Calu3 (cell line): ENCODE measurements at regions not wholly inside any gene's neighbourhood (a gene's known extent, or its start where the extent isn't known, plus 50 kb on each side); places are given as distances from the start of the nearest gene placed in this dataset.

Source experiments
- BruUV-seq: library from RNA; stranded (reverse); fragments of 400-500 nt; replicated peaks from 2 replicates; lab custom pipeline; 2021; lab: Mats Ljungman, UMichigan
- CTCF ChIA-PET: fragments of 300-600 bp; sonication (Branson Sonifier 250); formaldehyde crosslinking; loops from one replicate; lab custom pipeline; 2022; ENCODE audit warnings: antibody characterized with exemption; lab: Charles Lee
- DNase-seq: peaks from one replicate; pipeline ENCODE4 v3.0.0; 2022
- H3K27ac Mint-ChIP-seq: one replicate; pipeline ENCODE4 v1.8.0; 2022; ENCODE audit warnings: mixed read lengths; ENCODE audit not compliant: unreplicated experiment
- H3K27me3 Mint-ChIP-seq: one replicate; pipeline ENCODE4 v1.8.0; 2022; ENCODE audit warnings: mixed read lengths; ENCODE audit not compliant: unreplicated experiment
- H3K36me3 Mint-ChIP-seq: one replicate; pipeline ENCODE4 v1.8.0; 2022; ENCODE audit warnings: mild to moderate bottlenecking, moderate library complexity, mixed read lengths; ENCODE audit not compliant: insufficient read depth, unreplicated experiment
- H3K4me1 Mint-ChIP-seq: one replicate; pipeline ENCODE4 v1.8.0; 2022; ENCODE audit warnings: mild to moderate bottlenecking, low read depth, mixed read lengths; ENCODE audit not compliant: unreplicated experiment
- H3K4me3 Mint-ChIP-seq: one replicate; pipeline ENCODE4 v1.8.0; 2022; ENCODE audit warnings: mild to moderate bottlenecking, low read depth, moderate library complexity, mixed read lengths; ENCODE audit not compliant: unreplicated experiment
- H3K9me3 Mint-ChIP-seq: one replicate; pipeline ENCODE4 v1.8.0; 2022; ENCODE audit warnings: low read depth, mixed read lengths; ENCODE audit not compliant: unreplicated experiment
- CTCF ChIP-seq: fragments of 200-600 bp; IDR thresholded peaks from one replicate; pipeline ENCODE4 v1.8.0; 2022; ENCODE audit warnings: antibody characterized with exemption; ENCODE audit not compliant: unreplicated experiment
- intact Hi-C: fragments of 100-400 bp; cut with micrococcal nuclease; formaldehyde crosslinking; loops from one replicate; pipeline ENCODE4 v1.10.0; 2022; ENCODE audit not compliant: unreplicated experiment

- no peaks in the 10 kb centered on the region for H3K27me3 Mint-ChIP-seq
- intact Hi-C loops: loop anchor here (2.0 kb wide), 1 partner anchor 416 kb away; no protein-coding TSS in a partner anchor
Observed at GRCh38 chr2:221102896-221103688, 469.0 kb downstream of the EPHA4 start.

DNA sequence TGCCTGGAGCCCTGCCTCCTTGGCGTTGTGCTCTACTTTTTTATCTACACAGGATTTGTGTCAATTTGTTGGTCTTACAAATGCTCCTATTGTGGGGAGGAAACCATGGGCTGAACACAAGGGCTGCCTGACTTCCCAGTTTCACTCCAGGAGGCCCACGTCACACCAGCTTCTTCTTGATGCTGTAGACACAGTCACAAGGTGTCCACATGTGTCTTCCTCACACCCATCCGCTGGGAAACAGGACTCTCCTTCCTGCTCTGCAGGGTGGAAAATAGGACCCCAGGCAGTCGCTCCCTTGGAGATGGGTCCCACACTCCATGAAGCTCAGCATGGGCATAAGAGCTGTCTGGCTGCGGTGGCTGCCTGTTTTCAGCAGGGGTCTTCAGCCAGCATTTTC, 468.2 kb downstream of the EPHA4 start:
- Mint-ChIP-seq H3K27me3 (no peaks in the 10 kb centered on the region), H3K27ac (no peak overlapping the region), H3K4me3 (no peak overlapping the region), H3K4me1 (no peaks in the 10 kb centered on the region), H3K36me3 (peaks cover 4% of the 10 kb centered on the region), H3K9me3 (no peaks in the 10 kb centered on the region)
- intact Hi-C loops: loop anchor here (2.0 kb wide), 1 partner anchor 417 kb away; no protein-coding TSS in a partner anchor
- BruUV-seq: no TSS peak
- TF ChIP-seq CTCF: no peak
- CTCF ChIA-PET: no interaction called here
- no peak for DNase-seq

More at GRCh38 chr2:221102896-221103688, 469.0 kb downstream of the EPHA4 start:
- Mint-ChIP-seq H3K9me3 (no peaks in the 10 kb centered on the region), H3K4me3 (no peak overlapping the region), H3K27ac (no peak overlapping the region), H3K36me3 (peaks cover 4% of the 10 kb centered on the region), H3K4me1 (no peaks in the 10 kb centered on the region)
- no TSS peak for BruUV-seq
- CTCF ChIA-PET: interaction anchor here (0.6 to 0.7 kb wide), 2 partner anchors 12 to 948 kb away, joined by 3 to 4 read pairs; no protein-coding TSS in a partner anchor
- TF ChIP-seq CTCF: no peak
- no peak for DNase-seq

DNA sequence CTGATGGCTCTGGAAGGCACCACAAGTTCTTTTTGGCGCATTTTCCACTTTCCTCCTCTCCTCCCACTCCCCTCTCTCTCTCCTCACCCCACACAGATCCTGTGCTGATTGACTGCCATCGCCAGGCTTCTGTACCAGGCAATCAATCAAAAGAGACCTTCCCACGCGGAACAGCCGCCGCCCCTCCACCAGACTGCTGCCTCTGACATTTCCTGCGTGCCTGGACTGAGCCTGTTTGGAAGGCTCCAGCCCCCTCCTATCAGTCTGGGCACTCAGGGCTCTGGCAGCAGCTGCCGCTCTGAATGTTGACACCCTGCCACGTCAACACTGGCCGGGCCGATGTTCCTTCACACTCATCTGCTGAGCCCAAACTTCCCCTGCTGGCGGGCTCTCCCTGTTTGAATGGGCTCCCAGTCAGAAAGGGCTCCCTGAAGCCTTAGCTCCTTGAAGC, 467.7 kb downstream of the EPHA4 start:
- no peaks in the 10 kb centered on the region for H3K27me3 Mint-ChIP-seq
- intact Hi-C loops: no loop called here
- H3K4me3 Mint-ChIP-seq: no peak overlapping the region
- no peak overlapping the region for H3K27ac Mint-ChIP-seq
- H3K4me1 Mint-ChIP-seq: no peaks in the 10 kb centered on the region
- no peaks in the 10 kb centered on the region for H3K9me3 Mint-ChIP-seq
- peaks cover 4% of the 10 kb centered on the region for H3K36me3 Mint-ChIP-seq
- CTCF ChIA-PET: no interaction called here
- BruUV-seq: no TSS peak
- DNase-seq: no peak
- TF ChIP-seq CTCF: no peak

DNA sequence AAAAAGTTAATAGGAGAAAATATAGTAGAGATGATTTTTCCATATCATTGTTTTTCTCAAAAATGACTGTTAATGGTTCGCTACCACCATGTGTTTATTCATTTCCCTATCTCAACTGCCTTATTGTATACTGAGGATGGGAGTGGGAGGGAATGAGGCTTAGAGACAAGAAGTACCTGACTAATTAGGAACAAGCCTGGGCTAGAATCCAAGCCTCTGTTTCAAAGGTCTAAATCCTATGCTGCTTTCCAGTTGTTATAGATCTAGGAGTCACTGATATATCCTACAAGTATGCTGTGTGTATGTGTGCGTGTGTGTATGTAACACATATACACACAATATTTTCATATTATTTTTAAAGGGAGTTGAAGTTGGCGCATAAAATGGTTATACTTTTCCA, 465.9 kb downstream of the EPHA4 start:
- BruUV-seq: no TSS peak
- no peak overlapping the region for H3K4me3 Mint-ChIP-seq
- no peaks in the 10 kb centered on the region for H3K27me3 Mint-ChIP-seq
- CTCF ChIA-PET: no interaction called here
- no peak for DNase-seq
- H3K36me3 Mint-ChIP-seq: peaks cover 4% of the 10 kb centered on the region
- H3K4me1 Mint-ChIP-seq: no peaks in the 10 kb centered on the region
- intact Hi-C loops: no loop called here
- no peak for TF ChIP-seq CTCF
- no peaks in the 10 kb centered on the region for H3K9me3 Mint-ChIP-seq
- H3K27ac Mint-ChIP-seq: no peak overlapping the region
